ENCODE measurements at regions not wholly inside any gene's neighbourhood (a gene's known extent, or its start where the extent isn't known, plus 50 kb on each side); places are given as distances from the start of the nearest gene placed in this dataset.

DNA sequence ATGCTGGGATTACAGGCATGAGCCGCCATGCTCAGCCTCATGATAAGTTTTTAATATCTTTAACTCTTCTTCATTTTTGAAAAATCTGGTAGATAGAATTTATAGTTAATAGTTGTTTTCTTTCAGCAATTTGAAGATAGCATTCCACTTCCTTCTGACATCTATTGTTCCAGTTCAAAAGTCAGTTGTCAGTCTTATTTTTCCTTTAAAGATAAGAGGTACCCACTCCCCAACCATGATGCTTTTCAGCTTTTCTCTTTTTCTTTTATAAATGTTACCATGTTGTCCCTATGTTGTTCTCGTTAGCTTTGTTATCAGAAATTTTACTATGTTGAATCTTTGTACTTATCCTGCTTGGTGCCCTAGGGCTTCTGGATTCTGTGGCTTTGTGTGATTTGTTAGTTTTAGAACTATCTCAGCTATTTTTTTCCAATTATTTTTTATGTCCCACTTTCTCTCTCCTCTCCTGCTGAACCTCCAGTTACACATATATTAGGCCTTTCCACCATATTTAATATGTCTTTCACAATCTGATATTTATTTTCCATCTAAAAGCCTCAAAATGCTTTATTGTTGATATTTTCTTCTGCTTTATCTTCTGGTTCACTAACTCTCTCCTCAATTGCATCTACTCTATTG is 181.6 kb upstream of the FOXN3 start:
- no peak overlapping the region for H3K4me3 Mint-ChIP-seq
- H3K27me3 Mint-ChIP-seq (ENCODE audit: low read depth), result no peaks in the 10 kb centered on the region
- no peak for ATAC-seq
- ChIA-PET CTCF (interaction anchor here (0.9 kb wide), 1 partner anchor 17 kb away, joined by 4 read pairs; no protein-coding TSS in a partner anchor), POLR2A (no interaction called here)
- H3K4me1 Mint-ChIP-seq (ENCODE audit: low read depth), result peaks cover 21% of the 10 kb centered on the region
- H3K27ac Mint-ChIP-seq, result no peak overlapping the region
- DNase-seq, result no peak
- H3K36me3 Mint-ChIP-seq (ENCODE audit: low read depth), result peaks cover 64% of the 10 kb centered on the region
- peaks cover 49% of the 10 kb centered on the region for H3K9me3 Mint-ChIP-seq (ENCODE audit: insufficient read depth)

DNA sequence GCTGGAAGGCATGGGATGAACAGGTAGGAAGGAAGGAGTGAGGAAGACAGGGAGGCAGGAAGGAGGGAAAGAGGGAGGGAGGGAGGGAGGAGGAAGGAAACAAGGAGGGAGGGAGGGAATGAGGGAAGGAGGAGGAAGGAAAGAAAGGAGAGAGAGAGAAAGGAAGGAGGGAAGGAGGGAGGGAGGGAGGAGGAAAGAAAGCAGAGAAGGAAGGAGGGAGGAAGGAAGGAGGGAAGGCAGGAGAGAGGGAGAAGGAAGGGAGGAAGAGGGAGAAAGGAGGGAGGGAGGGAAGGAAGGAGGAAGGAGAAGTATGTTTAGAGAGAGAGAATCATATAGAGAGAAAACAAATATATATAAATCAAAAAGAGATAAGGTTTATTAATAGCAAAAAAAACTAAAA is 175.9 kb upstream of the FOXN3 start:
- DNase-seq (no peak), ATAC-seq (no peak)
- Mint-ChIP-seq H3K36me3 (ENCODE audit: low read depth) (peaks cover 62% of the 10 kb centered on the region), H3K27ac (no peak overlapping the region), H3K4me1 (ENCODE audit: low read depth) (peaks cover 34% of the 10 kb centered on the region), H3K9me3 (ENCODE audit: insufficient read depth) (peaks cover 38% of the 10 kb centered on the region), H3K27me3 (ENCODE audit: low read depth) (no peaks in the 10 kb centered on the region), H3K4me3 (no peak overlapping the region)
- POLR2A ChIA-PET, result no interaction called here
- CTCF ChIA-PET, result no interaction called here

DNA sequence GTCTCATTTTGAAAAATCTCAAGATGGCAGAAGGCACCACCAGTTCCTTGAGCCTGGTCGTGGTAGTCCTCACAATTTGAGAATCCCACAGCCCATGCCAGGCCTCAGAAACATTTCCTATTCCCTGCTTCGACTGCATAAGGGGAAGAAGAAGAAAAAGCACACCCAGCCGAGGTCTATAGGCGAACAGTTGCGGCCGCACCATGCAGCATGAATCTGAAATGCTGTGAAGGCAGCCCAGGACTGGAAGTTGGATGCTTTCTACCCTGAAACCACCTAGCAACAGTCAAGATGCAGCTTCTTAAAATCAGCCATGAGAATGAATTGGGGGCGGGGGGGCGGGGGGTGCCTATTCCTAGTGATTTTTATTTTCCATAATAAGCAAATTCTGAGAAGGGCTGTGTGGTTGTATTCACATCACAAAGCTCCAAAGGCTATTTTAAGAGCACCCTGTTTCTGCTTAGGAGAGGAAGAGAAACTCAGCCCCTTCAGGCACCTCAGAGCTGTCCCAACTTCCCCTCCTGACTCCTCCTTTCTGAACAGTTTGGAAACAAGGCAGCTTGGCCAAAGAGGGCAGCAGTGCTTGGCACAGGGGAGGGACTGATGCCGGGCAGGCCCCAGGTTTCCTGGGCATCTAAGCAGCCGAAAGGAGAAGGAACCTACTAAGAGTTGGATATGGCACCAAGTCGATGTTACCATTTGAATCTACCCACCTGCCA is 172.5 kb upstream of the FOXN3 start:
- CTCF ChIA-PET, result no interaction called here
- Mint-ChIP-seq H3K27ac (no peak overlapping the region), H3K27me3 (ENCODE audit: low read depth) (no peaks in the 10 kb centered on the region), H3K9me3 (ENCODE audit: insufficient read depth) (peaks cover 21% of the 10 kb centered on the region), H3K4me3 (no peak overlapping the region), H3K36me3 (ENCODE audit: low read depth) (peaks cover 65% of the 10 kb centered on the region), H3K4me1 (ENCODE audit: low read depth) (peaks cover 61% of the 10 kb centered on the region)
- ATAC-seq (no peak), DNase-seq (no peak)
- POLR2A ChIA-PET, result no interaction called here

DNA sequence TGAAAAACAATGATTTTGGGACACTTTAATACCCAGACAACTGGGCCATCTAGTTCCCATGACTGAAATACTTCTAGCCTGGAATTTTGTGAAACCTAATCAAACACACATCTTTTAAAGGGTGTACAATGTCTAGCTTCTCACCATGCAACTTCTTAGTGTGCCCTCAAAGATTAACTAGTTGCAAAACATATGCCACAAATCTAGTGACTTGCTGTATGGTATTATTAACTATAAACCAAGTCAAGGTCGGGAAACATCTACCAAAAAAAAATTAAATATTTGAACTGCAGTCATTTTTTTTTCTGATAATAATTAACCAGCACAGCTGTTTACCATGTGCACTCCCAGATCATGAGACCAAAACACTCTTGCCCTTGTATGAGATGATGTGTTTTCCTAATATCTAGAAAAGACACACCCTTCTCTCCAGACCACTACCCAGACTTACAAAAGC is 171.8 kb upstream of the FOXN3 start:
- POLR2A ChIA-PET, result no interaction called here
- Mint-ChIP-seq H3K36me3 (ENCODE audit: low read depth) (peaks cover 58% of the 10 kb centered on the region), H3K4me1 (ENCODE audit: low read depth) (peaks cover 61% of the 10 kb centered on the region), H3K9me3 (ENCODE audit: insufficient read depth) (peaks cover 21% of the 10 kb centered on the region), H3K4me3 (no peak overlapping the region), H3K27me3 (ENCODE audit: low read depth) (no peaks in the 10 kb centered on the region), H3K27ac (no peak overlapping the region)
- DNase-seq (no peak), ATAC-seq (no peak)
- CTCF ChIA-PET, result interaction anchor here (1.1 to 1.2 kb wide), 2 partner anchors 25 to 32 kb away, joined by 3 to 4 read pairs; no protein-coding TSS in a partner anchor

DNA sequence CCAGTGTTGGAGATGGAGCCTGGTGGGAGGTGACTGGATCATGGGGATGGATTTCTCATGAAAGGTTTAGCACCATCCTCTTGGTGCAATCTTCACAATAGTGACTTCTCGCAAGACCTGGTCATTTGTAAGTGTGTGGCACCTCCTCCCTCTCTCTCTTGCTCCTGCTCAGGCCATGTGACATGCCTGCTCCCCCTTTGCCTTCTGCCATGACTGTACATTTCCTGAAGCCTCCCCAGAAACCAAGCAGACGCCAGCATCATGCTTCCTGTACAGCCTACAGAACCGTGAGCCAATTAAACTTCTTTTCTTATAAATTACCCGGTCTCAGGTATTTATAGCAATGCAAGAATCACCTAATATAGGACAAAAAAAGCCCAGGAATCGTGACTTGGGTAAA is 171.0 kb upstream of the FOXN3 start:
- ATAC-seq, result no peak
- no peaks in the 10 kb centered on the region for H3K27me3 Mint-ChIP-seq (ENCODE audit: low read depth)
- H3K4me1 Mint-ChIP-seq (ENCODE audit: low read depth), result peaks cover 61% of the 10 kb centered on the region
- H3K36me3 Mint-ChIP-seq (ENCODE audit: low read depth), result peaks cover 57% of the 10 kb centered on the region
- no peak for DNase-seq
- ChIA-PET POLR2A (no interaction called here), CTCF (interaction anchor here (1.1 to 1.2 kb wide), 2 partner anchors 26 to 31 kb away, joined by 3 to 4 read pairs; no protein-coding TSS in a partner anchor)
- H3K27ac Mint-ChIP-seq, result peak overlapping the region; percentile 56
- no peak overlapping the region for H3K4me3 Mint-ChIP-seq
- peaks cover 21% of the 10 kb centered on the region for H3K9me3 Mint-ChIP-seq (ENCODE audit: insufficient read depth)

DNA sequence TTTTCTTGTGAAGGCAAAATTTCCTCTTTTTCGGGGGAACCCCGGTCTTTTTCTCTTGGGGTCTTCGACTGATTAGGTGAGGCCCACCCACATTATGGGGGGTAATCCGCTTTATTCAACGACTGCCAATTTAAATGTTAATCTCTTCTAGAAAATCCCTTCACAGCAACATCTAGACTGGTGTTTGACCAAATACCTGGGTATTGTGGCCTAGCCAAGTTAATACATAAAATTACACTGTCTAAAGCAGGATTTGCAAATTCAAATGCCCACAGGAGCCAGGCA is 170.0 kb upstream of the FOXN3 start:
- DNase-seq, result no peak
- ChIA-PET CTCF (interaction anchor here (1.3 to 1.7 kb wide), 2 partner anchors 42 to 157 kb away, joined by 3 to 5 read pairs; no protein-coding TSS in a partner anchor), POLR2A (no interaction called here)
- H3K4me1 Mint-ChIP-seq (ENCODE audit: low read depth), result peaks cover 55% of the 10 kb centered on the region
- H3K27ac Mint-ChIP-seq, result no peak overlapping the region
- H3K9me3 Mint-ChIP-seq (ENCODE audit: insufficient read depth), result peaks cover 13% of the 10 kb centered on the region
- H3K36me3 Mint-ChIP-seq (ENCODE audit: low read depth), result peaks cover 53% of the 10 kb centered on the region
- ATAC-seq, result no peak
- no peak overlapping the region for H3K4me3 Mint-ChIP-seq
- H3K27me3 Mint-ChIP-seq (ENCODE audit: low read depth), result no peaks in the 10 kb centered on the region

DNA sequence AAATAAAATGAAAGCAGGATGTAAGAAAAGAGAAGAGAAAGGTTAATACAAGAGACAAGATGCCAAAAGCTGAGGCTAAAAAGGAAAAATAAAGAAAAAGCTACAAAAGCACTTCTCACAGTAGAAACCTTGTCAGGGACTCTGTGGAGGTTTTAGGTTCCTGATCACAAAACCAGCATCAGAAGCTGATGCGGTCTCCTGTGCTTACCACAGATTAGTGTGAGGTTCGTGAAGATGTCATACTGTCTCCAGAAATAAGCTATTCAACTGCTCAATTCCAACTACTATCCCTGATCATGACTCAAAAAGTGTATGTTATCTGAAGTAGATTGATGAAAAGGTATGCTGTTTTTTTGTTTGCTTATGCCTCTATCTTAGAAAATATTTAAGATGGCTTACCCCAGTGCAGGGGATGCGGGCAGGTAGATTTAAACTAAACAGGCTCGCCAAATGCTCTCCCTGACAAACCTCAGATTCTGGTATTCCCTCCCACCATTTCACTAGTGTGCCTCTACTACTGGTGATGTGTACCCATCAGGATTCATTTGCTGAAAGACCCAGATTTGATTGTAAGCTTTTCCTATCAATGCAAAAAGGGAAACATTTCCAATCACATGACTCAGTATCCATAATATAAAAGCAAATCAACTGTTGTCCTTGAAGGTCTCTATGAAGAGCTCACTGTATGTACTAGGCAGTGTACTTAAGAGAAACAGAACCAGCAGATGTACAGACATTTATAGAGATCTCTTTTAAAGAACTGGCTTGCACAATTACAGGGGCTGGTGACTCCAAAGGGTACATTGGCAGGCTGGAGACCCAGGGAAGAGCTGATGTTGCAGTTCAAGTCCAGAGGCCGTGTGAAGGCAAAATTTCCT is 169.5 kb upstream of the FOXN3 start:
- peak overlapping the region; percentile 56 for H3K27ac Mint-ChIP-seq
- ATAC-seq (peak; percentile 95), DNase-seq (peak; percentile 72)
- peaks cover 54% of the 10 kb centered on the region for H3K36me3 Mint-ChIP-seq (ENCODE audit: low read depth)
- no peaks in the 10 kb centered on the region for H3K27me3 Mint-ChIP-seq (ENCODE audit: low read depth)
- ChIA-PET CTCF (interaction anchor here (0.9 to 1.7 kb wide), 3 partner anchors 41 to 246 kb away, joined by 3 to 5 read pairs (median 3); no protein-coding TSS in a partner anchor), POLR2A (interaction anchor here (1.1 kb wide), 1 partner anchor 28 kb away, joined by 3 read pairs; no protein-coding TSS in a partner anchor)
- peaks cover 50% of the 10 kb centered on the region for H3K4me1 Mint-ChIP-seq (ENCODE audit: low read depth)
- H3K4me3 Mint-ChIP-seq, result peak overlapping the region; percentile 23
- H3K9me3 Mint-ChIP-seq (ENCODE audit: insufficient read depth), result peaks cover 7% of the 10 kb centered on the region

DNA sequence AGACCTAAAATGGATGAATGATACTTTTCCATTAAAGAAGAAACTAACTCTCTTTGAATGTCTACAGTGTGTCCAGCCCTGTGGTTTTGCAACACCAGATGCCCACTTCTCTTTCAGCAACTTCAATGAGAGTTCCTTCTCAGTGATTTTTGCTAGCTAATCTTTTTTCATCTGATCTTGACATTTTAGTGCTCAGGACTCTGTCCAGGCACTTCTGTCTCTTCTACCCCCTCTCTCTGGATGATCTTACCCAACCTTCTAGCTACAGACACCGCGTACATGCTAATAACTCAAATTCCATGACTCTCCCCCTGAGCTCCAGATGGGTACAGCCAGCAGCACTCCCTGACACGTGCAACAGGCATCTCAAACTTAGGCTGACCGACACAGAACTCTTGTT is 161.1 kb upstream of the FOXN3 start:
- CTCF ChIA-PET, result no interaction called here
- DNase-seq (no peak), ATAC-seq (no peak)
- H3K9me3 Mint-ChIP-seq (ENCODE audit: insufficient read depth), result no peaks in the 10 kb centered on the region
- H3K4me3 Mint-ChIP-seq, result no peak overlapping the region
- no peaks in the 10 kb centered on the region for H3K4me1 Mint-ChIP-seq (ENCODE audit: low read depth)
- H3K27me3 Mint-ChIP-seq (ENCODE audit: low read depth), result no peaks in the 10 kb centered on the region
- H3K36me3 Mint-ChIP-seq (ENCODE audit: low read depth), result peaks cover 27% of the 10 kb centered on the region
- POLR2A ChIA-PET, result no interaction called here
- no peak overlapping the region for H3K27ac Mint-ChIP-seq

DNA sequence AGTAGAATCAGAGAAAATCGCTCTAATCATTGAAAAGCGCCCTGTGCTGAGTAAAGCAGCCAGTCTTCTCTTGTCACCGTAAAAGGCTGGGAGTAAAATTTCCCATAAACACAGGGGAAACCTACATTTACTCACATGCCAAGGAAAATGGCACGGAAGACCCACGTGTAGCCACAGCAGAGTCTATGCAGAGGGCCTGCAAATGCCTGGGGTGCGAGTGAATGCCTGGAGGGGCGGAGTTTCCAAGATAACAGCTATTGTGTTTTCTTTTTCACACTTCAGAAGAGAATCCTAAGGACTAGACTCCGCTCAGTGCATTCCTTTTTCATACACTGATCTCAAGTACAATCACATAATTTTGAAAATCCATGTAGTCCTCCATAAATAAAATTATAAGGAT is 159.9 kb upstream of the FOXN3 start:
- no peak for ATAC-seq
- POLR2A ChIA-PET, result no interaction called here
- H3K27me3 Mint-ChIP-seq (ENCODE audit: low read depth), result no peaks in the 10 kb centered on the region
- CTCF ChIA-PET, result no interaction called here
- H3K4me1 Mint-ChIP-seq (ENCODE audit: low read depth), result no peaks in the 10 kb centered on the region
- H3K4me3 Mint-ChIP-seq, result no peak overlapping the region
- DNase-seq, result no peak
- peaks cover 25% of the 10 kb centered on the region for H3K36me3 Mint-ChIP-seq (ENCODE audit: low read depth)
- no peaks in the 10 kb centered on the region for H3K9me3 Mint-ChIP-seq (ENCODE audit: insufficient read depth)
- H3K27ac Mint-ChIP-seq, result no peak overlapping the region

DNA sequence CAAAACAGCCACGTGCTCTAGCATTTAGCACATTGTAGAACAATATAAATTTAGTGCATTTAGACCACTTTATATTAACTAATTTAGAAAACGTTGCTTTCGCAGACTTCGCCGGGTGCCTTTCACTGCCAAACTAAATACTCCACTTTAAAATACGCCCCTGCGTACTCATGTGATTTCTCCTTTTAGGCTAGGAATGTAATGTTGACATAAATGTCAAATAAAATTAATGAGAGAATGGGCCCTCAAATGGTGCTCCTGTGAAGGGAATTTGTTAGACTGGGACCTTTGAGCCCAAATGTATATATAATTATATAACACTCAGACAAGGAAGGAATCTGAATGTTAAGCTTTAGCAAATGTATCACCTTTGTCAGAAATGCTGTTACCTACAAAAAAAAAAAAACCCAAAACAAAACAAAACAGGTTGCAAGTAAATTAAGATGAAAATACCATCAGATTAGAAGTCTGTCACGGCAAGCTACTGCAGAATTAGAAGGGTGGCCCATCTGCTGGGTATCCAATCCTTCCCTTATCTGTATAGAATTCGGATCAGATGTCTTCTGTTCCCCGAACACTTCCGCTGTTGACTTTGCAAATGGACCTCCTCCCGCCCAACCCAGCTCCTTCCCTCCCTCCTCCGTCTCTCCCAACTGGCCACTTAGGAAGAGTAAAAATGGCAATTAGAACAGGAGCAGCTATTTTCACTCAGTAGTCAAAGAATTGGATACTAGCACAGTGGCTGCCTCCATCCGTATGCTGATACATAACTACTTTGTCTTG is 159.3 kb upstream of the FOXN3 start:
- H3K36me3 Mint-ChIP-seq (ENCODE audit: low read depth), result peaks cover 19% of the 10 kb centered on the region
- POLR2A ChIA-PET, result no interaction called here

DNA sequence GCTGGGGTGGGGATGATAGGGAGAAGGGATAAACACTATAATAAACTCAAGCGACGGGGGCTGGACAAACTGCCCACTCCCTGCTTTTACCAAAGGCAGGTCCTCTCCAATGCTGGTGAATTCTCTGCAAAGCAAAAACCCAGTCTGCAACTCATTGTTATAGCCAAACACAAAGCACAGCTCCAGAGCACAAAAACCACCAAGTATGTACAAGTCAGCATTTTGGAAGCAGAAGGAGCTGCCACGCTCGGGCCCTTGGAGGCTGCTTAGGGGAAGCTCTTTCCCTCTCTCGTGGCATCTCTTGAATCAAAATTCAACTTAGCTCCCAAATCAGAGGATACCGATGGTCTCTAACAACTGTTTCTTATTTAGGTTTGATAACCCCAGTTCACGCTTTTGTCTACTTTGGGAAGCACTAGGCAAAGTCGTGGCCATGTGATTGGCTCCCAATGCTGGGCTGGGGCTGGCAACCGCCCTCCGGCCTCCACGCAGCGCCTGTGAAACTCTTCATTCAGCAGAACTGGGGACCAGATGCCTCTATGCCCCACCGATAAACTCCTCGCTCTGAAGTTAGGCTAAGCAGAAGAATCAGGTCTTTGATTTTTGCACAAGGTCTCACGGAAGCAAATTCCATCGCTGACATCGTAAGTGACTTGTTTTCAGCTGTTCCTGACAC is 158.5 kb upstream of the FOXN3 start:
- Mint-ChIP-seq H3K36me3 (ENCODE audit: low read depth) (peaks cover 12% of the 10 kb centered on the region), H3K9me3 (ENCODE audit: insufficient read depth) (no peaks in the 10 kb centered on the region), H3K4me1 (ENCODE audit: low read depth) (no peaks in the 10 kb centered on the region), H3K27ac (no peak overlapping the region), H3K4me3 (no peak overlapping the region), H3K27me3 (ENCODE audit: low read depth) (no peaks in the 10 kb centered on the region)
- DNase-seq (no peak), ATAC-seq (no peak)
- CTCF ChIA-PET, result no interaction called here
- POLR2A ChIA-PET, result no interaction called here

More for the DNA sequence above, 159.3 kb upstream of the FOXN3 start:
- no peaks in the 10 kb centered on the region for H3K9me3 Mint-ChIP-seq (ENCODE audit: insufficient read depth)
- CTCF ChIA-PET, result no interaction called here
- H3K27ac Mint-ChIP-seq, result no peak overlapping the region
- DNase-seq (no peak), ATAC-seq (no peak)
- no peak overlapping the region for H3K4me3 Mint-ChIP-seq
- no peaks in the 10 kb centered on the region for H3K27me3 Mint-ChIP-seq (ENCODE audit: low read depth)
- no peaks in the 10 kb centered on the region for H3K4me1 Mint-ChIP-seq (ENCODE audit: low read depth)
